ENCODE measurements at regions not wholly inside any gene's neighbourhood (a gene's known extent, or its start where the extent isn't known, plus 50 kb on each side); places are given as distances from the start of the nearest gene placed in this dataset.
"Not testable (repeated sequence)": the region's sequence is repeated elsewhere in the genome, so short reads cannot be mapped to it uniquely, and the experiment has no call there.

DNA sequence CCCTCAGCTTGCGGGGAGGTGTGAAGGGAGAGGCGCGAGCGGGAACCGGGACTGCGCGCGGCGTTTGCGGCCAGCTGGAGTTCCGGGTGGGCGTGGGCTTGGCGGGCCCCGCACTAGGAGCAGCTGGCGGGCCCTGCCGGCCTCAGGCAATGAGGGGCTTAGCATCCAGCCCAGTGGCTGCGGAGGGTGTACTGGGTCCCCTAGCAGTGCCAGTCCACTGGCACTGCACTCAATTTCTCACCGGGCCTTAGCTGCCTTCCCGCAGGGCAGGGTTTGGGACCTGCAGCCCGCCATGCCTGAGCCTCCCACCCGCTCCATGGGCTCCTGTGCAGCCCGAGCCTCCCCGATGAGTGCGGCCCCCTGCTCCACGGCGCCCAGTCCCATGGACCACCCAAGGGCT, 163.5 kb upstream of the PTCH1 start:
- TF ChIP-seq KLF6 (CRISPR knock-in tag; IDR thresholded peaks at IDR 0.05); ZKSCAN1 (IDR thresholded peaks at IDR 0.05; ENCODE audit: low read length): not testable (repeated sequence)

All from HepG2 (cell line).